PFSK-1 (cell line): ENCODE measurements at regions not wholly inside any gene's neighbourhood (a gene's known extent, or its start where the extent isn't known, plus 50 kb on each side); places are given as distances from the start of the nearest gene placed in this dataset.

Source experiments
- POLR2AphosphoS5 ChIP-seq: IDR thresholded peaks from 2 replicates; pipeline ENCODE4 v1.6.1; 2012; ENCODE audit warnings: low read depth, mild to moderate bottlenecking, control low read depth, low read length, moderate library complexity
- SIN3A ChIP-seq: IDR thresholded peaks from 2 replicates; pipeline ENCODE4 v1.6.1; 2012; ENCODE audit warnings: mild to moderate bottlenecking, low read length, moderate library complexity, borderline replicate concordance; ENCODE audit not compliant: insufficient read depth
- TAF1 ChIP-seq: IDR thresholded peaks from 2 replicates; pipeline ENCODE4 v1.6.1; 2012; ENCODE audit warnings: low read length, control low read depth, borderline replicate concordance; ENCODE audit not compliant: insufficient read depth
- TF ChIP-seq, protein P1 (sequence below), 2 experiments: IDR thresholded peaks; 2 replicates each; pipeline versions ENCODE4 v1.6.1 to v1.8.0; 2011 to 2012; ENCODE audit warnings: low read depth in 2 of 2, low read length in 2 of 2, control low read depth in 1 of 2, inconsistent platforms in 1 of 2, mild to moderate bottlenecking in 1 of 2, moderate library complexity in 1 of 2; ENCODE audit not compliant: insufficient read depth in 1 of 2

DNA sequence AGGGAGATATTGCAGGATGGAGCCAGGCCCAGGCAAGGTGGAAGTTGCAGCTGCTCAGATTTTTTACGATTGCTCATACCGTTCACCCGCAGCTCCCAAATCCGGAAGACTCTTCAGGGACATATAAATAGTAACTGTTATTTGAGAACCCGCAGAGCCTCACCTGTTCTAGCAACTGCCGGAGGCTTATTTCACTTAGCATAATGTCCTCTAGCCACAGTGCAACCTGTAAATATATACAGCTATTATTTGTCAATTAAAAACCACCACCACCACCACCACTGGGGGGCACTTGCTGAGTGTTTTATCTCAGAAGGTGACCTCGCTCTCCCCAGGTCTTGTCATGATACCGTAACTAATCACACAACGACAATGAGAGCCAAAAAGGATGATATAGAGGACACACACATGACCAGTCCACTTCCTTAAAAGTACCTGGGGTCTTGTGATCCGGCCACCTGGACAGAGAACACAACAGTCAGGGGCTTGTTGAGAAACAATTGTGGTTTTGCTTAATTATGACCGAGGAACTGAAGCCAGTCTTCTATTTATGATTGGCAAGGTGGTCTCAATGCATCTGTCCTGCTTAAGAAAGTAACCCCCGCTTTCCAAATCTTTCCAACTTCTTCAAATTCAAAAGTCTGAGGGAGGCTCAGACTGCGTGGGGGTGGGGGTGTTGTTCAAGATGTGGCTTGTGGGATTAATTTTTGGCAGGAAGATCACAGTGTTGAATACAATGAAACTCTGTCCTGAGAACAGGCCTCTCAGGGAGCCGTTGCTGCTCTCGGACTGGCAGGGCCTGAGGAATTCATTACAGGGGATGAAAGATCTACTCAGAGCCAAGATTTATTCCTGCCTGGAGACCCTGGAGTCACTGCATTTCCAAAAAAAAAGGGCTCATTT, 72.3 kb upstream of the PRNP start:
- TF ChIP-seq TAF1 (no peak), POLR2AphosphoS5 (no peak), SIN3A (no peak)
- TF ChIP-seq, protein P1, sequence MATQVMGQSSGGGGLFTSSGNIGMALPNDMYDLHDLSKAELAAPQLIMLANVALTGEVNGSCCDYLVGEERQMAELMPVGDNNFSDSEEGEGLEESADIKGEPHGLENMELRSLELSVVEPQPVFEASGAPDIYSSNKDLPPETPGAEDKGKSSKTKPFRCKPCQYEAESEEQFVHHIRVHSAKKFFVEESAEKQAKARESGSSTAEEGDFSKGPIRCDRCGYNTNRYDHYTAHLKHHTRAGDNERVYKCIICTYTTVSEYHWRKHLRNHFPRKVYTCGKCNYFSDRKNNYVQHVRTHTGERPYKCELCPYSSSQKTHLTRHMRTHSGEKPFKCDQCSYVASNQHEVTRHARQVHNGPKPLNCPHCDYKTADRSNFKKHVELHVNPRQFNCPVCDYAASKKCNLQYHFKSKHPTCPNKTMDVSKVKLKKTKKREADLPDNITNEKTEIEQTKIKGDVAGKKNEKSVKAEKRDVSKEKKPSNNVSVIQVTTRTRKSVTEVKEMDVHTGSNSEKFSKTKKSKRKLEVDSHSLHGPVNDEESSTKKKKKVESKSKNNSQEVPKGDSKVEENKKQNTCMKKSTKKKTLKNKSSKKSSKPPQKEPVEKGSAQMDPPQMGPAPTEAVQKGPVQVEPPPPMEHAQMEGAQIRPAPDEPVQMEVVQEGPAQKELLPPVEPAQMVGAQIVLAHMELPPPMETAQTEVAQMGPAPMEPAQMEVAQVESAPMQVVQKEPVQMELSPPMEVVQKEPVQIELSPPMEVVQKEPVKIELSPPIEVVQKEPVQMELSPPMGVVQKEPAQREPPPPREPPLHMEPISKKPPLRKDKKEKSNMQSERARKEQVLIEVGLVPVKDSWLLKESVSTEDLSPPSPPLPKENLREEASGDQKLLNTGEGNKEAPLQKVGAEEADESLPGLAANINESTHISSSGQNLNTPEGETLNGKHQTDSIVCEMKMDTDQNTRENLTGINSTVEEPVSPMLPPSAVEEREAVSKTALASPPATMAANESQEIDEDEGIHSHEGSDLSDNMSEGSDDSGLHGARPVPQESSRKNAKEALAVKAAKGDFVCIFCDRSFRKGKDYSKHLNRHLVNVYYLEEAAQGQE (IDR thresholded peaks at IDR 0.05; ENCODE audit: insufficient read depth in 1 of 2, low read depth in 2 of 2, low read length in 2 of 2) = no peak
